B cell (primary cell): ENCODE measurements at regions not wholly inside any gene's neighbourhood (a gene's known extent, or its start where the extent isn't known, plus 50 kb on each side); places are given as distances from the start of the nearest gene placed in this dataset.

ENCODE experiments used
- ATAC-seq: fragments of 200-7000 bp; cut with Tn5 transposase; one replicate; pipeline ENCODE4 v1.10.0; 2021; ENCODE audit warnings: low read depth, mild to moderate bottlenecking, moderate number of reproducible peaks, moderate library complexity
- CTCF ChIA-PET: fragments of 350-600 bp; sonication (Branson Sonifier 250); formaldehyde crosslinking; loops from one replicate; lab custom pipeline; 2021; ENCODE audit warnings: antibody characterized with exemption, inconsistent platforms; lab: Charles Lee
- POLR2A ChIA-PET: fragments of 350-600 bp; sonication (Branson Sonifier 250); formaldehyde crosslinking; loops from one replicate; lab custom pipeline; 2021; ENCODE audit warnings: antibody characterized with exemption; lab: Charles Lee
- DNase-seq: peaks from one replicate; pipeline ENCODE4 v3.0.0; 2013
- H2AFZ ChIP-seq: 2 replicates; pipeline ENCODE4 v1.6.1; 2012; ENCODE audit warnings: mild to moderate bottlenecking, low read depth, low read length; ENCODE audit not compliant: insufficient read depth, poor library complexity, severe bottlenecking
- H3K27ac ChIP-seq, 2 donors: 1 replicate in 1 of 2; 2 replicates in 1 of 2; pipeline ENCODE4 v1.5.1; 2012 to 2013; ENCODE audit warnings: low read length in 2 of 2, mild to moderate bottlenecking in 2 of 2, moderate library complexity in 1 of 2
- H3K27me3 ChIP-seq, 4 experiments: fragments of 200-600 bp in 1 of 4; sonication (generic) in 1 of 4; replicated peaks in 1 of 4; 1 replicate in 2 of 4; 2 replicates in 2 of 4; pipeline versions ENCODE4 v1.6.1 to v1.7.0; 2013 to 2016; ENCODE audit warnings: low read length in 3 of 4, mild to moderate bottlenecking in 2 of 4, mixed read lengths in 1 of 4, moderate library complexity in 1 of 4; ENCODE audit not compliant: insufficient read depth in 4 of 4, control insufficient read depth in 3 of 4; ENCODE audit errors: control extremely low read depth in 1 of 4
- H3K36me3 ChIP-seq, 2 experiments: replicated peaks in 1 of 2; 1 replicate in 1 of 2; 2 replicates in 1 of 2; pipeline versions ENCODE4 v1.6.1 to v1.7.1; 2013; ENCODE audit warnings: low read length in 1 of 2; ENCODE audit not compliant: insufficient read depth in 2 of 2, control insufficient read depth in 1 of 2; ENCODE audit errors: control extremely low read depth in 1 of 2, extremely low read depth in 1 of 2
- H3K4me1 ChIP-seq, 2 donors: fragments of 200-600 bp in 1 of 2; sonication (generic) in 1 of 2; 1 replicate in 1 of 2; 2 replicates in 1 of 2; pipeline versions ENCODE4 v1.5.1 to v1.6.1; 2013 to 2017; ENCODE audit warnings: low read length in 2 of 2; ENCODE audit not compliant: control insufficient read depth in 2 of 2, insufficient read depth in 2 of 2
- H3K4me2 ChIP-seq: replicated peaks from 2 replicates; pipeline ENCODE3; 2012; ENCODE audit warnings: mild to moderate bottlenecking, low read depth, low read length; ENCODE audit not compliant: poor library complexity, severe bottlenecking
- H3K4me3 ChIP-seq, 5 experiments: fragments of 200-600 bp in 1 of 5; sonication (generic) in 1 of 5; 1 replicate in 3 of 5; 2 replicates in 2 of 5; pipeline versions ENCODE4 v1.5.1 to v1.7.0; 2011 to 2016; ENCODE audit warnings: low read length in 4 of 5, mild to moderate bottlenecking in 4 of 5, low read depth in 2 of 5, control low read depth in 1 of 5, moderate library complexity in 1 of 5; ENCODE audit not compliant: insufficient read depth in 1 of 5; ENCODE audit errors: control extremely low read depth in 1 of 5, extremely low read depth in 1 of 5
- H3K79me2 ChIP-seq: fragments of 200-600 bp; sonication (generic); one replicate; pipeline ENCODE4 v1.6.0; 2016; ENCODE audit warnings: low read length; ENCODE audit not compliant: control insufficient read depth, insufficient read depth
- H3K9ac ChIP-seq: fragments of 200-600 bp; sonication (generic); 2 replicates; pipeline ENCODE4 v1.6.1; 2017; ENCODE audit warnings: mild to moderate bottlenecking, low read length, moderate library complexity
- H3K9me3 ChIP-seq, 3 donors: one replicate each; pipeline versions ENCODE4 v1.6.1 to v1.7.1; 2013; ENCODE audit warnings: low read length in 2 of 3; ENCODE audit not compliant: control insufficient read depth in 2 of 3, insufficient read depth in 1 of 3; ENCODE audit errors: control extremely low read depth in 1 of 3
- H4K20me1 ChIP-seq: 2 replicates; pipeline ENCODE4 v1.6.0; 2012; ENCODE audit warnings: mild to moderate bottlenecking, low read length; ENCODE audit not compliant: insufficient read depth, control insufficient read depth, poor library complexity, severe bottlenecking
- H3K27ac Mint-ChIP-seq: one replicate; pipeline ENCODE4 v1.8.0; 2021; ENCODE audit warnings: mixed read lengths
- H3K27me3 Mint-ChIP-seq: one replicate; pipeline ENCODE4 v1.8.0; 2021; ENCODE audit warnings: mixed read lengths
- H3K4me1 Mint-ChIP-seq: one replicate; pipeline ENCODE4 v1.8.0; 2021; ENCODE audit warnings: mixed read lengths
- H3K4me3 Mint-ChIP-seq: one replicate; pipeline ENCODE4 v1.8.0; 2021; ENCODE audit warnings: mixed read lengths
- H3K9me3 Mint-ChIP-seq: one replicate; pipeline ENCODE4 v1.8.0; 2022; ENCODE audit warnings: mixed read lengths; ENCODE audit not compliant: insufficient read depth
- EZH2 ChIP-seq: IDR thresholded peaks from 2 replicates; pipeline ENCODE4 v1.6.1; 2012; ENCODE audit warnings: borderline replicate concordance, low read depth, mild to moderate bottlenecking, moderate library complexity, low read length; ENCODE audit not compliant: insufficient read depth, poor library complexity, severe bottlenecking
- WGBS: methylation state at CpG from one replicate; pipeline ENCODE4 v1.1.5; 2013; ENCODE audit warnings: missing lambda C conversion rate; ENCODE audit not compliant: insufficient coverage; 5-methylcytosine and 5-hydroxymethylcytosine counted together
- intact Hi-C: fragments of 100-400 bp; cut with micrococcal nuclease; formaldehyde crosslinking; loops from one replicate; pipeline ENCODE4 v1.10.0; 2022
- TF ChIP-seq, protein P1 (sequence below): fragments of 200-600 bp; IDR thresholded peaks from one replicate; pipeline ENCODE4 v1.8.0; 2022; ENCODE audit warnings: antibody characterized with exemption, mild to moderate bottlenecking

DNA sequence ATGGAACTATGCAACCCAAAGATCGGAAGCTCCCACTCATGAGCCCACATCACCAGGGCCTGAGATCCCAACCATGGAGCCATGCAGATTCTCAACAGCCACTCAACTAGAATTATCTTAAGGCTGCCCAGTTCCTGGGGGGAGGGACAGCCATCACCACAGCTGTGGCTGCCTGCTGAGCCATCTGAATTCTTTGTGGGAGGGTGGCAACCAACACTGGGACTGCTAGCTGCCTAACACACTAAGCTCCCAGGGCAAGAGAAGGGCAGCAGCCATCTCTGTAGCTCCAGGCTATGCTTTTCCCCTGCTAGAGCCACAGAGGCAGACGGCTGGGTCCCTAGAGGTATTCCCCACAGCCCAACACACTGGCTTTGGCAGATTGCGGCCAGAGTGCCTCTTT lies 251.3 kb upstream of the GRAMD2B start:
- DNase-seq (no peak), ATAC-seq (no peak)
- Mint-ChIP-seq H3K27me3 (peaks cover 3% of the 10 kb centered on the region), H3K27ac (no peak overlapping the region), H3K4me3 (no peak overlapping the region), H3K9me3 (peaks cover 5% of the 10 kb centered on the region), H3K4me1 (no peaks in the 10 kb centered on the region)
- Histone ChIP-seq H3K4me3 (no peak overlapping the region), H3K4me1 (no peaks in the 10 kb centered on the region), H3K9ac (no peak overlapping the region), H3K27me3 (no peaks in the 10 kb centered on the region), H3K4me2 (no peak overlapping the region), H2AFZ (no peak overlapping the region), H3K79me2 (no peaks in the 10 kb centered on the region), H4K20me1 (no peaks in the 10 kb centered on the region), H3K36me3 (no peaks in the 10 kb centered on the region), H3K27ac (no peak overlapping the region), H3K9me3 (peaks cover 3 to 24% (median 8%) of the 10 kb centered on the region in 3 donors)
- WGBS: 94% methylated on average over 2 of the region's 3 CpGs
- ChIA-PET CTCF (no interaction called here), POLR2A (no interaction called here)
- intact Hi-C loops: no loop called here
- TF ChIP-seq, protein P1, sequence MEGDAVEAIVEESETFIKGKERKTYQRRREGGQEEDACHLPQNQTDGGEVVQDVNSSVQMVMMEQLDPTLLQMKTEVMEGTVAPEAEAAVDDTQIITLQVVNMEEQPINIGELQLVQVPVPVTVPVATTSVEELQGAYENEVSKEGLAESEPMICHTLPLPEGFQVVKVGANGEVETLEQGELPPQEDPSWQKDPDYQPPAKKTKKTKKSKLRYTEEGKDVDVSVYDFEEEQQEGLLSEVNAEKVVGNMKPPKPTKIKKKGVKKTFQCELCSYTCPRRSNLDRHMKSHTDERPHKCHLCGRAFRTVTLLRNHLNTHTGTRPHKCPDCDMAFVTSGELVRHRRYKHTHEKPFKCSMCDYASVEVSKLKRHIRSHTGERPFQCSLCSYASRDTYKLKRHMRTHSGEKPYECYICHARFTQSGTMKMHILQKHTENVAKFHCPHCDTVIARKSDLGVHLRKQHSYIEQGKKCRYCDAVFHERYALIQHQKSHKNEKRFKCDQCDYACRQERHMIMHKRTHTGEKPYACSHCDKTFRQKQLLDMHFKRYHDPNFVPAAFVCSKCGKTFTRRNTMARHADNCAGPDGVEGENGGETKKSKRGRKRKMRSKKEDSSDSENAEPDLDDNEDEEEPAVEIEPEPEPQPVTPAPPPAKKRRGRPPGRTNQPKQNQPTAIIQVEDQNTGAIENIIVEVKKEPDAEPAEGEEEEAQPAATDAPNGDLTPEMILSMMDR: no peak
- TF ChIP-seq EZH2: no peak

DNA sequence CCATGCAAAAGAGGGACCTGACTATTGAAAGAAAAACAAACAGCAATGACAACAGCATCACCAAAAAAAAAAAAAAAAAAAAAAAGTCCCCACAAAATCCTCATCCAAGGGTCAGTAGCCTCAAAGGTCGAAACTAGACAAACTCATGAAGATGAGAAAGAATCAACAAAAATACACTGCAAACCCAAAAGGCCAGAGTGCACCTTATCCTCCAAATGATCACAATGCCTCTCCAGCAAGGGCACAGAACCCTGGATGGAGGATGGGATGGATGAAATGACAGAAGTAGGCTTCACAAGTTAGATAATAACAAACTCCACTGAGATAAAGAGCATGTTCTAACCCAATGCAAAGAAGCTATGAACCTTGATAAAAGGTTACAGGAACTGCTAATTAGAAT lies 250.4 kb upstream of the GRAMD2B start:
- no peaks in the 10 kb centered on the region for H3K4me1 ChIP-seq
- no peak for ATAC-seq
- intact Hi-C loops: no loop called here
- H3K79me2 ChIP-seq: no peaks in the 10 kb centered on the region
- peaks cover 0 to 18% (median 5%) of the 10 kb centered on the region in 3 donors for H3K9me3 ChIP-seq
- WGBS: 60% methylated on average over 1 of the region's 1 CpG
- H3K4me2 ChIP-seq: no peak overlapping the region
- peaks cover 3% of the 10 kb centered on the region for H3K27me3 Mint-ChIP-seq
- H3K9me3 Mint-ChIP-seq: no peaks in the 10 kb centered on the region
- ChIA-PET POLR2A (no interaction called here), CTCF (no interaction called here)
- no peak overlapping the region for H3K27ac Mint-ChIP-seq
- no peak for DNase-seq
- no peak for TF ChIP-seq EZH2
- TF ChIP-seq, protein P1: no peak
- H3K27me3 ChIP-seq: no peaks in the 10 kb centered on the region
- H3K9ac ChIP-seq: no peak overlapping the region
- H3K4me1 Mint-ChIP-seq: no peaks in the 10 kb centered on the region
- no peak overlapping the region for H2AFZ ChIP-seq
- no peaks in the 10 kb centered on the region for H4K20me1 ChIP-seq
- H3K27ac ChIP-seq: no peak overlapping the region
- H3K4me3 ChIP-seq: no peak overlapping the region
- H3K36me3 ChIP-seq: no peaks in the 10 kb centered on the region
- no peak overlapping the region for H3K4me3 Mint-ChIP-seq
